Activated naive CD8-positive, alpha-beta T cell (primary cell): ENCODE measurements at regions not wholly inside any gene's neighbourhood (a gene's known extent, or its start where the extent isn't known, plus 50 kb on each side); places are given as distances from the start of the nearest gene placed in this dataset.

ENCODE experiments used
- H3K27ac Mint-ChIP-seq: one replicate; pipeline ENCODE4 v1.8.0; 2021; ENCODE audit warnings: mixed read lengths
- H3K27me3 Mint-ChIP-seq: one replicate; pipeline ENCODE4 v1.8.0; 2021; ENCODE audit warnings: mixed read lengths
- H3K36me3 Mint-ChIP-seq: one replicate; pipeline ENCODE4 v1.8.0; 2021; ENCODE audit warnings: mixed read lengths
- H3K4me1 Mint-ChIP-seq: one replicate; pipeline ENCODE4 v1.8.0; 2021; ENCODE audit warnings: low read depth, mixed read lengths
- H3K4me3 Mint-ChIP-seq: one replicate; pipeline ENCODE4 v1.8.0; 2021; ENCODE audit warnings: mild to moderate bottlenecking, mixed read lengths
- H3K9me3 Mint-ChIP-seq: one replicate; pipeline ENCODE4 v1.8.0; 2021; ENCODE audit warnings: low read depth, mixed read lengths

- H3K36me3 Mint-ChIP-seq, result peaks cover 3% of the 10 kb centered on the region
- H3K4me1 Mint-ChIP-seq, result peaks cover 13% of the 10 kb centered on the region
- H3K27me3 Mint-ChIP-seq, result no peaks in the 10 kb centered on the region
- no peak overlapping the region for H3K27ac Mint-ChIP-seq
- H3K9me3 Mint-ChIP-seq, result no peaks in the 10 kb centered on the region
- no peak overlapping the region for H3K4me3 Mint-ChIP-seq
These were observed 120.5 kb upstream of the LMCD1 start for GRCh38 chr3:8380904-8381704.

DNA sequence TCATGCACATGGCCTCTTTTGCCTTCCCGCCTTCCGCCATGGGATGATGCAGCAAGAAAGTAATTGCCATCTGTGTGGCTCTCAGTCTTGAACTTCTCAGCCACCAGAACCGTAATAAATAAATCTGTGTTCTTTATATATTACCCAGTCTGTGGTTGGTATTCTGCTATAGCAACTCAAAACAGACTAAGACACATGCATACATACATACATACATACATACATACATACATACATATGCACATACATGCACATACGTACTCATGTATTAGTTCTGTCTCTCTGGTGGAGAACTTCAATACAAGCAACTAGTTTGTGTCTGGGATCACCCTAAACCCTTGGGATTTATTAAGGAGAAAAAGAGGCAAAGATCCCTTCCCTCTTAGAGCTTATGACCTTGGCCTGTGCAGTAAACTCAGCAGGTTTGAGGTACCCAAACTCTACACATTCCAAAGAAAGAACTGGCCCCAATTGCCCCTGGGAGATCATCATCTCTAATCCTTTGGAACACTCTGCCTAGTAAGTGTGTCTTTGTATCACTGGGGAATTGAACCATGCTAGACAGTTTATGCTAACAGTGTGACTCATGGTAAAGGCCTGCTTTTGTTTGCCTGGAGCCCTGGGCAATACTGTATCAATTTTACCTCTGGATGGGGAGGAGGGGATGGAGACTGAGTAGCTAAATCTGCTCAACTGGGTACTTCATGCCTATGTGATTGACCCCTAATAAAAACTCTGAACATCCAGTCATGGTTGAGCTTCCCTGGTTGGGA, 115.6 kb upstream of the LMCD1 start:
- Mint-ChIP-seq H3K4me3 (no peak overlapping the region), H3K4me1 (peaks cover 13% of the 10 kb centered on the region), H3K36me3 (no peaks in the 10 kb centered on the region), H3K9me3 (no peaks in the 10 kb centered on the region), H3K27me3 (no peaks in the 10 kb centered on the region), H3K27ac (no peak overlapping the region)

- H3K36me3 Mint-ChIP-seq, result no peaks in the 10 kb centered on the region
- H3K27me3 Mint-ChIP-seq, result no peaks in the 10 kb centered on the region
- H3K27ac Mint-ChIP-seq, result no peak overlapping the region
- H3K4me3 Mint-ChIP-seq, result no peak overlapping the region
- H3K9me3 Mint-ChIP-seq, result no peaks in the 10 kb centered on the region
- peaks cover 9% of the 10 kb centered on the region for H3K4me1 Mint-ChIP-seq
These were observed 114.1 kb upstream of the LMCD1 start for GRCh38 chr3:8387571-8387970.

DNA sequence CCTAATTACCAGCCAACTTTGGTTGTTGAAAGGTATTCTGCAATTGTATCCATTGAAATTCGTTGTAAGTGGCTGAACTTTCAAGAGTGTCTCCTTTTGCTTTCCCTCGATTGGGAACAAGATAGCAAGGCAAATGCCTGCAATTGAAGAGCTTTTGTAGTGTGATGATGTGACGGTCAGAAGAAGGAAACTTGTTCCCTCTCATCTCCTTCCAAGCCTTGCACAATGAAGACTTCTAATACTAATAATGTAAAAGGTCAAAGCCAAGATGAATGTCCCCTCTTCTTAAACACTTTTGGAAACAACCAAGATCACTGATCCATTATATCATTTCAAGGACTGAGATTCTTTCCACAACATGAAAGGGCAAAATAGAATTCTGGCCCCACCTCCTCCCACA, 101.9 kb upstream of the LMCD1 start:
- H3K4me3 Mint-ChIP-seq, result no peak overlapping the region
- H3K27ac Mint-ChIP-seq, result no peak overlapping the region
- no peaks in the 10 kb centered on the region for H3K9me3 Mint-ChIP-seq
- peaks cover 2% of the 10 kb centered on the region for H3K27me3 Mint-ChIP-seq
- no peaks in the 10 kb centered on the region for H3K4me1 Mint-ChIP-seq
- peaks cover 2% of the 10 kb centered on the region for H3K36me3 Mint-ChIP-seq

DNA sequence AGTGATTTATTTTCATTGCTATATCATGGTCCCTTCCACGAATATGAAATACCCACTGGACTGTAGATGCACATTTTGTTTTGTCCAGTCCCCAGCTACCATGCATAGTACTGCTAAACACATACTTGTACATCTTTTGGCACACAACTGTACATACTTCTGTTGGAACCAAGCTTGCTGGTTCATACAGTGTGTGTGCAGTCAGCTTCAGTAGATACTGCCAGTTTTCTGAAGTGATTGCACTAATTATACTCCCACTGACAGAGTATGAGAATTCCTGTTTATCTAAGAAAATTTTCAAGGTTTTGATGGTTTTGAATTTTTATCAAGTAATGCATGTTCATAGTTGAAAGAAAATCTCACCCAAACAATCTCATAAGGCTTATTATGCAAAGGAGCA, 100.7 kb upstream of the LMCD1 start:
- Mint-ChIP-seq H3K4me1 (no peaks in the 10 kb centered on the region), H3K36me3 (peaks cover 4% of the 10 kb centered on the region), H3K27me3 (peaks cover 2% of the 10 kb centered on the region), H3K9me3 (no peaks in the 10 kb centered on the region), H3K4me3 (no peak overlapping the region), H3K27ac (no peak overlapping the region)

GRCh38 chr3:8403996-8404395, 97.6 kb upstream of the LMCD1 start:
- peaks cover 6% of the 10 kb centered on the region for H3K9me3 Mint-ChIP-seq
- no peaks in the 10 kb centered on the region for H3K4me1 Mint-ChIP-seq
- H3K4me3 Mint-ChIP-seq, result no peak overlapping the region
- H3K27ac Mint-ChIP-seq, result no peak overlapping the region
- peaks cover 11% of the 10 kb centered on the region for H3K36me3 Mint-ChIP-seq
- peaks cover 5% of the 10 kb centered on the region for H3K27me3 Mint-ChIP-seq

- Mint-ChIP-seq H3K36me3 (peaks cover 11% of the 10 kb centered on the region), H3K27me3 (peaks cover 5% of the 10 kb centered on the region), H3K4me1 (no peaks in the 10 kb centered on the region), H3K27ac (no peak overlapping the region), H3K4me3 (no peak overlapping the region), H3K9me3 (peaks cover 6% of the 10 kb centered on the region)
These were observed 96.5 kb upstream of the LMCD1 start for GRCh38 chr3:8405144-8405543.

GRCh38 chr3:8406479-8406878, 95.1 kb upstream of the LMCD1 start:
- H3K27ac Mint-ChIP-seq, result no peak overlapping the region
- peaks cover 3% of the 10 kb centered on the region for H3K27me3 Mint-ChIP-seq
- no peak overlapping the region for H3K4me3 Mint-ChIP-seq
- H3K4me1 Mint-ChIP-seq, result no peaks in the 10 kb centered on the region
- H3K9me3 Mint-ChIP-seq, result peaks cover 6% of the 10 kb centered on the region
- H3K36me3 Mint-ChIP-seq, result peaks cover 11% of the 10 kb centered on the region

GRCh38 chr3:8413337-8413926, 88.2 kb upstream of the LMCD1 start:
- Mint-ChIP-seq H3K27ac (no peak overlapping the region), H3K4me3 (no peak overlapping the region), H3K9me3 (no peaks in the 10 kb centered on the region), H3K27me3 (no peaks in the 10 kb centered on the region), H3K36me3 (no peaks in the 10 kb centered on the region), H3K4me1 (peaks cover 6% of the 10 kb centered on the region)

GRCh38 chr3:8416965-8417364, 84.7 kb upstream of the LMCD1 start:
- Mint-ChIP-seq H3K36me3 (no peaks in the 10 kb centered on the region), H3K27ac (no peak overlapping the region), H3K4me3 (no peak overlapping the region), H3K4me1 (peaks cover 6% of the 10 kb centered on the region), H3K27me3 (no peaks in the 10 kb centered on the region), H3K9me3 (no peaks in the 10 kb centered on the region)

GRCh38 chr3:8420612-8421011, 81.0 kb upstream of the LMCD1 start:
- no peaks in the 10 kb centered on the region for H3K27me3 Mint-ChIP-seq

DNA sequence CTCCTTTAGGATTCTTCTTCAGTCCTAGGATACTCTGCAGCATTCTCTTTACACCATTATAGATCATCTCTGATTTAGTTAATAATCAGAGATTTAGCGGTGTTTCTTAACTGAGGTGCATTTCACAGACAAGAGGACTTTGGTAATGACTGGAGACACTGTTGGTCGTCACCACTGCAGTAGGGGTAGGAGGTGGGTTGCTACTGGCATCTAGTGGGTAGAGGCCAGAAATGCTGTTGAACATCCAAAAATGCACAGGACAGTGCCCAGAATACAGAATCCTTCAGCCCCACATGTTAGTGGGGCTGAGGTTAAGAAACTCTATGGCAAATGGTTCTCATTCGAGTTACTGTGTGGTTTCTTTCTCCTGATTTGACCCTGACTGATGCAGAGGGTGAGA, 80.4 kb upstream of the LMCD1 start:
- peaks cover 6% of the 10 kb centered on the region for H3K4me1 Mint-ChIP-seq
- no peaks in the 10 kb centered on the region for H3K36me3 Mint-ChIP-seq
- H3K9me3 Mint-ChIP-seq, result no peaks in the 10 kb centered on the region
- H3K27ac Mint-ChIP-seq, result no peak overlapping the region
- no peak overlapping the region for H3K4me3 Mint-ChIP-seq
- no peaks in the 10 kb centered on the region for H3K27me3 Mint-ChIP-seq

More at GRCh38 chr3:8420612-8421011, 81.0 kb upstream of the LMCD1 start:
- Mint-ChIP-seq H3K4me3 (no peak overlapping the region), H3K27ac (no peak overlapping the region), H3K4me1 (peaks cover 6% of the 10 kb centered on the region), H3K36me3 (no peaks in the 10 kb centered on the region), H3K9me3 (no peaks in the 10 kb centered on the region)

- H3K27me3 Mint-ChIP-seq, result no peaks in the 10 kb centered on the region
- peaks cover 5% of the 10 kb centered on the region for H3K4me1 Mint-ChIP-seq
- no peaks in the 10 kb centered on the region for H3K9me3 Mint-ChIP-seq
- H3K27ac Mint-ChIP-seq, result no peak overlapping the region
- no peak overlapping the region for H3K4me3 Mint-ChIP-seq
- no peaks in the 10 kb centered on the region for H3K36me3 Mint-ChIP-seq
These were observed 79.9 kb upstream of the LMCD1 start for GRCh38 chr3:8421711-8422110.

DNA sequence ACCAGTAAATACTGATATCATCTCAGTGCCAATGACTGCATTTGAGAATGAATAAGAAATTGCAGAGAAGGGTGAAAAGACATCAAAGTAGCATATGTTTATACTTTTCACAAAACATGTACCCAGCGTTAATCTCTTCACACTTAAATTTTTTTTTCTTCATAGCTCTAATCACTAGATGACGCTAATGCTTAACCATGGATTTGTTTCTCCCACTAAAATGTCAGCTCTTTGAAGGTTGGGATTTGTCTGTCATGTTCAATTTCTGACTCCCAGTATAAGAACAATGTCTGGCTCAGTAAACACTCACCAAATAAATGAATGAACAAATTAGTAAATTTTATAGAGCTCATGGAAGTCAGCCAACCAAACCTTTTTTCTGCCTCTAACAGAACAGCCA, 78.3 kb upstream of the LMCD1 start:
- H3K27me3 Mint-ChIP-seq, result no peaks in the 10 kb centered on the region
- no peaks in the 10 kb centered on the region for H3K9me3 Mint-ChIP-seq
- H3K36me3 Mint-ChIP-seq, result no peaks in the 10 kb centered on the region
- H3K27ac Mint-ChIP-seq, result no peak overlapping the region
- no peaks in the 10 kb centered on the region for H3K4me1 Mint-ChIP-seq
- H3K4me3 Mint-ChIP-seq, result no peak overlapping the region

DNA sequence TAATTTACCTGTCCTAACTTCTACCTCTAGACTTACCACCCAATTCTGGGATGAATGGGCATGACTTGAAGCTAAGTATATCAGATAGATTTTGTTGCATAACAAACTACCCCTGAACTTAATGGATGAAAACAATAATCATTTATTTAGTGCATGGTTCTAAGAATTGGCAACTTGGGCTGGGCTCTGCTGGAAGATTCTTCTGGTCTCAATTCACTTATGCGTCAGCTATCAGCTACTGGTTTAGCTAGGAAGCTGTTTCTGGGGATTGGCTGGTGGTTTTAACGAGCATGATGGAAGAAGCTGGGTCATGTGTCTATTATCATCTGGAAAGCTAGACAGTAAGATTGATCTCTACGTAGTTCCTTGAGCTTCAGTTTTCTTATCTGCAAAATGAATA, 77.3 kb upstream of the LMCD1 start:
- H3K4me1 Mint-ChIP-seq, result no peaks in the 10 kb centered on the region
- H3K36me3 Mint-ChIP-seq, result no peaks in the 10 kb centered on the region
- H3K27me3 Mint-ChIP-seq, result no peaks in the 10 kb centered on the region
- no peaks in the 10 kb centered on the region for H3K9me3 Mint-ChIP-seq
- no peak overlapping the region for H3K27ac Mint-ChIP-seq
- no peak overlapping the region for H3K4me3 Mint-ChIP-seq
